ENCODE measurements at regions not wholly inside any gene's neighbourhood (a gene's known extent, or its start where the extent isn't known, plus 50 kb on each side); places are given as distances from the start of the nearest gene placed in this dataset.

GRCh38 chr2:215876139-215876936 lies 137.0 kb downstream of the MREG start (continued):
- TF ChIP-seq ZBTB40 (IDR thresholded peaks at IDR 0.05): no peak
- no peak for TF ChIP-seq ZBTB40 (CRISPR knock-in tag; IDR thresholded peaks at IDR 0.05)
- TF ChIP-seq ZBTB26 (CRISPR knock-in tag; IDR thresholded peaks at IDR 0.05; ENCODE audit: borderline replicate concordance): no peak
- TF ChIP-seq YEATS2 (CRISPR knock-in tag; IDR thresholded peaks at IDR 0.05; ENCODE audit: borderline replicate concordance): no peak
- TF ChIP-seq STAT6 (CRISPR knock-in tag; IDR thresholded peaks at IDR 0.05; ENCODE audit: borderline replicate concordance): no peak
- no peak for TF ChIP-seq HNF1B (CRISPR knock-in tag; IDR thresholded peaks at IDR 0.05)
- TF ChIP-seq PBX3 (CRISPR knock-in tag; IDR thresholded peaks at IDR 0.05; ENCODE audit: borderline replicate concordance): no peak
- no peak for TF ChIP-seq ATF3 (CRISPR knock-in tag; IDR thresholded peaks at IDR 0.05)

All from HepG2 (cell line).